CD14-positive monocyte (primary cell): ENCODE measurements at regions not wholly inside any gene's neighbourhood (a gene's known extent, or its start where the extent isn't known, plus 50 kb on each side); places are given as distances from the start of the nearest gene placed in this dataset.

Experiments
- DNase-seq, 3 donors: peaks; one replicate each; pipeline ENCODE4 v3.0.0-alpha.2; 2011 to 2022
- H2AFZ ChIP-seq: 2 replicates; pipeline ENCODE4 v1.6.0; 2012; ENCODE audit warnings: mild to moderate bottlenecking, low read depth, low read length, inconsistent platforms; ENCODE audit not compliant: insufficient read depth, poor library complexity, severe bottlenecking
- H3K27ac ChIP-seq, 2 donors: 1 replicate in 1 of 2; 2 replicates in 1 of 2; pipeline ENCODE4 v1.5.1; 2012 to 2013; ENCODE audit warnings: low read length in 2 of 2, control low read depth in 1 of 2, inconsistent platforms in 1 of 2, low read depth in 1 of 2, mild to moderate bottlenecking in 1 of 2
- H3K27me3 ChIP-seq, 2 donors: one replicate each; pipeline versions ENCODE4 v1.6.0 to v1.6.1; 2011 to 2013; ENCODE audit warnings: low read length in 2 of 2; ENCODE audit not compliant: control insufficient read depth in 2 of 2, insufficient read depth in 2 of 2
- H3K36me3 ChIP-seq, 2 donors: replicated peaks in 1 of 2; 1 replicate in 1 of 2; 2 replicates in 1 of 2; pipeline versions ENCODE4 v1.5.1 to v1.6.1; 2012 to 2013; ENCODE audit warnings: low read length in 2 of 2, control low read depth in 1 of 2, inconsistent platforms in 1 of 2, mild to moderate bottlenecking in 1 of 2; ENCODE audit not compliant: insufficient read depth in 2 of 2, control insufficient read depth in 1 of 2
- H3K4me1 ChIP-seq, 2 donors: 1 replicate in 1 of 2; 2 replicates in 1 of 2; pipeline versions ENCODE4 v1.5.1 to v1.6.1; 2012 to 2013; ENCODE audit warnings: low read length in 2 of 2, control low read depth in 1 of 2, inconsistent platforms in 1 of 2, mild to moderate bottlenecking in 1 of 2, moderate library complexity in 1 of 2; ENCODE audit not compliant: insufficient read depth in 2 of 2, control insufficient read depth in 1 of 2
- H3K4me2 ChIP-seq: replicated peaks from 2 replicates; pipeline ENCODE3; 2012; ENCODE audit warnings: low read length, moderate library complexity, mild to moderate bottlenecking; ENCODE audit not compliant: poor library complexity, severe bottlenecking; ENCODE audit errors: extremely low read depth
- H3K4me3 ChIP-seq, 3 experiments: fragments of 200-600 bp in 1 of 3; sonication (generic) in 1 of 3; replicated peaks in 1 of 3; 1 replicate in 2 of 3; 2 replicates in 1 of 3; pipeline ENCODE4 v1.5.1; 2011 to 2013; ENCODE audit warnings: low read length in 3 of 3, mild to moderate bottlenecking in 3 of 3, control low read depth in 2 of 3, low read depth in 2 of 3, inconsistent platforms in 1 of 3, moderate library complexity in 1 of 3
- H3K79me2 ChIP-seq: 2 replicates; pipeline ENCODE4 v1.6.0; 2012; ENCODE audit warnings: mild to moderate bottlenecking, control low read depth, inconsistent platforms, low read length, moderate library complexity; ENCODE audit not compliant: insufficient read depth
- H3K9ac ChIP-seq: 2 replicates; pipeline ENCODE4 v1.6.0; 2017; ENCODE audit warnings: low read length, mild to moderate bottlenecking; ENCODE audit not compliant: insufficient read depth, poor library complexity, severe bottlenecking
- H3K9me3 ChIP-seq, 2 donors: replicated peaks in 1 of 2; 1 replicate in 1 of 2; 2 replicates in 1 of 2; pipeline versions ENCODE4 v1.5.1 to v1.6.1; 2012 to 2013; ENCODE audit warnings: low read length in 2 of 2, control low read depth in 1 of 2; ENCODE audit not compliant: control insufficient read depth in 1 of 2, insufficient read depth in 1 of 2
- H4K20me1 ChIP-seq: 2 replicates; pipeline ENCODE4 v1.6.0; 2012; ENCODE audit warnings: mild to moderate bottlenecking, low read length, control low read depth, moderate library complexity; ENCODE audit not compliant: insufficient read depth
- H3K27ac Mint-ChIP-seq, 7 donors: one replicate each; pipeline ENCODE4 v1.8.0; 2020; ENCODE audit warnings: mild to moderate bottlenecking in 7 of 7, mixed read lengths in 7 of 7, moderate library complexity in 6 of 7, inconsistent platforms in 2 of 7
- H3K27me3 Mint-ChIP-seq, 3 donors: one replicate each; pipeline ENCODE4 v1.8.0; 2021 to 2022; ENCODE audit warnings: low read depth in 3 of 3, mild to moderate bottlenecking in 3 of 3, mixed read lengths in 3 of 3, moderate library complexity in 3 of 3, inconsistent platforms in 1 of 3
- H3K36me3 Mint-ChIP-seq, 2 donors: one replicate each; pipeline ENCODE4 v1.8.0; 2020; ENCODE audit warnings: mixed read lengths in 2 of 2, inconsistent platforms in 1 of 2, mild to moderate bottlenecking in 1 of 2
- H3K4me1 Mint-ChIP-seq: one replicate; pipeline ENCODE4 v1.8.0; 2020; ENCODE audit warnings: mild to moderate bottlenecking, mixed read lengths
- H3K4me3 Mint-ChIP-seq, 2 donors: one replicate each; pipeline ENCODE4 v1.8.0; 2020; ENCODE audit warnings: mild to moderate bottlenecking in 2 of 2, mixed read lengths in 2 of 2, moderate library complexity in 1 of 2
- H3K9me3 Mint-ChIP-seq, 7 donors: one replicate each; pipeline ENCODE4 v1.8.0; 2020 to 2022; ENCODE audit warnings: mixed read lengths in 7 of 7, mild to moderate bottlenecking in 6 of 7, moderate library complexity in 6 of 7, inconsistent platforms in 2 of 7
- whole genome bisulfite sequencing: methylation state at CpG from one replicate; pipeline ENCODE4 v1.1.5; 2013; ENCODE audit warnings: missing lambda C conversion rate; ENCODE audit not compliant: insufficient coverage; 5-methylcytosine and 5-hydroxymethylcytosine counted together
- intact Hi-C, 2 donors: fragments of 100-400 bp; cut with micrococcal nuclease; formaldehyde crosslinking; loops; one replicate each; pipeline versions ENCODE4 v1.15.0 to v1.15.1; 2023
- TF ChIP-seq, protein P1 (sequence below): fragments of 200-600 bp; IDR thresholded peaks from one replicate; pipeline ENCODE4 v1.8.0; 2022; ENCODE audit warnings: antibody characterized with exemption, mild to moderate bottlenecking

DNA sequence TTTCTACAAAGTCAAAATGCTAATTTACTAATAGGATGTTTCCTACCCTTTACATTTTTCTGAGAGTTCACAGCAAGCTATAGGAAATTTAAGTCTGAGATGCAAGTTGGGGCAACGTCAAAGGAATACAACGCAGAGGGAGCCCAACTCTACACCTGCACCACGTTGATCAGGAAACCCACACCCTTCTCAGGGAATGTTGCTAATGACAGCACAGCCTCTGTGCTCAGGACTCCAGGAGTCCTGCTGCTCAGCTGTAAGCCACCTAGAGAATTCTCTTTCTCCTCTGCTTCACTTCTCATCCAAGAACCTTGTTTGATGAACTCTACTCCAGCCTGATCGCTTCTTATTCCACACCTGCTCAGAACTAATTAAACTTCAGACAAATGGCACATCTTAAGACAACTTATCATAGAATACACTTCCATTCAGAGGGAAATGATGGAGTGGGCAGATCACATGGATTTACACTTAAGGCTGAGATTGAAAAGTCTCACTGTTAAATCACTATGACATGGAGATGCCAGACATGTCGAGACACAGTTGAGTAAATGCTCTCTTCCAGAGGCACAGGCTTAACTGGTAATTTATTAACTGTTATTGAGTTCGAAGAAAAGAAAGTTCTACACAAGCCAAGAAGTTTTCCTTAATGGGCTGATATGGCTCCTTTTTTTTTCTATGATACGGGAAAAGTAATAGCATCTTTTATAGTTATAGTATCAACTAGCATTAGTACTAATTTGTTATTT lies 811.6 kb upstream of the ARGLU1 start:
- Histone ChIP-seq H3K9ac (no peak overlapping the region), H3K27ac (no peak overlapping the region), H3K9me3 (no peaks in the 10 kb centered on the region), H3K4me1 (no peaks in the 10 kb centered on the region), H3K27me3 (no peaks in the 10 kb centered on the region), H3K36me3 (no peaks in the 10 kb centered on the region), H3K79me2 (no peaks in the 10 kb centered on the region), H3K4me2 (no peak overlapping the region), H4K20me1 (no peaks in the 10 kb centered on the region), H3K4me3 (no peak overlapping the region), H2AFZ (no peak overlapping the region)
- no peaks in the 10 kb centered on the region for H3K36me3 Mint-ChIP-seq
- intact Hi-C loops = no loop called here
- H3K4me3 Mint-ChIP-seq = no peak overlapping the region
- no peak overlapping the region for H3K27ac Mint-ChIP-seq
- no peaks in the 10 kb centered on the region for H3K4me1 Mint-ChIP-seq
- DNase-seq = no peak
- TF ChIP-seq, protein P1, sequence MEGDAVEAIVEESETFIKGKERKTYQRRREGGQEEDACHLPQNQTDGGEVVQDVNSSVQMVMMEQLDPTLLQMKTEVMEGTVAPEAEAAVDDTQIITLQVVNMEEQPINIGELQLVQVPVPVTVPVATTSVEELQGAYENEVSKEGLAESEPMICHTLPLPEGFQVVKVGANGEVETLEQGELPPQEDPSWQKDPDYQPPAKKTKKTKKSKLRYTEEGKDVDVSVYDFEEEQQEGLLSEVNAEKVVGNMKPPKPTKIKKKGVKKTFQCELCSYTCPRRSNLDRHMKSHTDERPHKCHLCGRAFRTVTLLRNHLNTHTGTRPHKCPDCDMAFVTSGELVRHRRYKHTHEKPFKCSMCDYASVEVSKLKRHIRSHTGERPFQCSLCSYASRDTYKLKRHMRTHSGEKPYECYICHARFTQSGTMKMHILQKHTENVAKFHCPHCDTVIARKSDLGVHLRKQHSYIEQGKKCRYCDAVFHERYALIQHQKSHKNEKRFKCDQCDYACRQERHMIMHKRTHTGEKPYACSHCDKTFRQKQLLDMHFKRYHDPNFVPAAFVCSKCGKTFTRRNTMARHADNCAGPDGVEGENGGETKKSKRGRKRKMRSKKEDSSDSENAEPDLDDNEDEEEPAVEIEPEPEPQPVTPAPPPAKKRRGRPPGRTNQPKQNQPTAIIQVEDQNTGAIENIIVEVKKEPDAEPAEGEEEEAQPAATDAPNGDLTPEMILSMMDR = no peak
- H3K27me3 Mint-ChIP-seq = no peaks in the 10 kb centered on the region
- 62% methylated on average over 3 of the region's 7 CpGs for WGBS
- peaks cover 0 to 8% (median 0%) of the 10 kb centered on the region in 7 donors for H3K9me3 Mint-ChIP-seq

DNA sequence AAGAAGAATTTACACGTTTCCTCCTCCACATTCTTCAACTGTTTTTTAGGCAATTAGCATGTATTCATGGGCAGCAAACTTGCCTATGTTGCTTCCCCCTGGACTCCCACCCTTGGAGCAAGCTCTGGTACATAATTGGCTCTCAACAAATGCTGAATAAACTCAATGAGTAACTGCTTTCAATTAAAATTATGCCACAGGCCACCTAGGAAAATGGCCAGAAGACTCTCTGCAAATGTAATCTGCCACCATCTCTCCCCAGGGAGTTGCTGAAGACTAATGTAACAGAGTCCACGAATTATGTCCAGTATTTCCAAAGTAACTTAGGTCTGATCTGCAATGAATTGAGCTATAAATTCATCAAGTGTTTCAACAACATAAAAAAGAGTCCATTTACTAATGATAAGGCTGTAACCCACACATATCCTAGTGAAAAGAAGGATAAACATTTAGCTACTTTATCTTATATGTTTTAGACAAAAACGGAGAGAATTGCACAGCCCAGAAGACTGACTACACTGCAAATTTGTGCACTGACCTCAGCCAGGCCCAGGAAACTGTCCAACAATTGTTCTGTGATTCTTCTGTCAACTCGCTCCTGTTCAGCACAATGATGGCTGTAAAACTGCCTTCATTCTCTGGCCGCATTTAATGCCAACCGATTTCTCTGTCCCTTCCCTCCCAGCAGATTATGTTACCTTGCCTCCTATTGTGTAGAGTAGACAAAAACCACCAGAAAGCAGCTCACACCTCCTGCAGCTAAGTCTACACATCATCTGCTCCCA lies 808.6 kb upstream of the ARGLU1 start:
- intact Hi-C loops = no loop called here
- no peaks in the 10 kb centered on the region for H3K9me3 ChIP-seq
- H3K9me3 Mint-ChIP-seq = peaks cover 0 to 8% (median 0%) of the 10 kb centered on the region in 7 donors
- H3K4me1 ChIP-seq = no peaks in the 10 kb centered on the region
- H3K27me3 ChIP-seq = no peaks in the 10 kb centered on the region
- no peak overlapping the region for H2AFZ ChIP-seq
- H3K4me2 ChIP-seq = no peak overlapping the region
- H3K4me3 ChIP-seq = no peak overlapping the region
- no peaks in the 10 kb centered on the region for H3K36me3 ChIP-seq
- TF ChIP-seq, protein P1 = no peak
- H3K4me1 Mint-ChIP-seq = no peaks in the 10 kb centered on the region
- H3K27ac Mint-ChIP-seq = no peak overlapping the region
- WGBS = 93% methylated on average over 2 of the region's 6 CpGs
- DNase-seq = no peak
- H3K27me3 Mint-ChIP-seq = no peaks in the 10 kb centered on the region
- H4K20me1 ChIP-seq = no peaks in the 10 kb centered on the region
- no peak overlapping the region for H3K4me3 Mint-ChIP-seq
- no peaks in the 10 kb centered on the region for H3K36me3 Mint-ChIP-seq
- no peaks in the 10 kb centered on the region for H3K79me2 ChIP-seq
- no peak overlapping the region for H3K9ac ChIP-seq
- H3K27ac ChIP-seq = no peak overlapping the region
